ENCODE measurements at regions not wholly inside any gene's neighbourhood (a gene's known extent, or its start where the extent isn't known, plus 50 kb on each side); places are given as distances from the start of the nearest gene placed in this dataset.

- H2BK5ac ChIP-seq (ENCODE audit: low read depth, low read length): no peak overlapping the region
- no peak for DNase-seq (ENCODE audit: low read depth in 1 of 2, low spot score in 2 of 2)
- H4K91ac ChIP-seq (replicated peaks; ENCODE audit: insufficient read length, low read length): no peak overlapping the region
- no peak overlapping the region for H3K4me3 ChIP-seq (ENCODE audit: extremely low read depth in 1 of 4, insufficient read depth in 2 of 4, low read depth in 3 of 4, low read length in 4 of 4)
- H3K4me1 ChIP-seq (replicated peaks in 1 of 4; ENCODE audit: control insufficient read depth in 3 of 4, insufficient read depth in 4 of 4, low read length in 3 of 4): no peaks in the 10 kb centered on the region
- H3K23me2 ChIP-seq (ENCODE audit: low read depth, low read length): no peaks in the 10 kb centered on the region
- no peak overlapping the region for H3K4ac ChIP-seq (replicated peaks; ENCODE audit: insufficient read length, low read depth, low read length)
- no peak for FAIRE-seq
- H4K5ac ChIP-seq (ENCODE audit: insufficient read length, low read depth, low read length): no peak overlapping the region
- H3K79me2 ChIP-seq (ENCODE audit: control insufficient read depth in 1 of 2, insufficient read depth in 2 of 2, low read length in 2 of 2): 0 out of 4 replicates have a peak, but pooled peaks cover 0 to 3% of the 10 kb centered on the region in 2 experiments
- H3K9me3 ChIP-seq (ENCODE audit: insufficient read depth in 2 of 2, low read depth in 1 of 2, low read length in 1 of 2): peaks cover 0 to 6% of the 10 kb centered on the region in 2 experiments; a peak in 2 of 4 replicates
- H4K8ac ChIP-seq (ENCODE audit: extremely low read depth, insufficient read depth, low read length): no peak overlapping the region
- CTCF ChIA-PET (ENCODE audit: partially characterized antibody): no interaction called here
- H2BK15ac ChIP-seq (ENCODE audit: low read length): no peak overlapping the region
- H3K27ac ChIP-seq (ENCODE audit: low read depth, low read length): no peak overlapping the region
- H2AK5ac ChIP-seq (ENCODE audit: low read depth, low read length): no peak overlapping the region
- H3K9ac ChIP-seq (replicated peaks in 1 of 4; ENCODE audit: extremely low read depth in 1 of 4, low read depth in 3 of 4, low read length in 3 of 4): no peak overlapping the region
- no peak overlapping the region for H3K18ac ChIP-seq (ENCODE audit: extremely low read depth, low read length)
- H2AFZ ChIP-seq (ENCODE audit: low read length): no peak overlapping the region
- H3K79me1 ChIP-seq (ENCODE audit: low read depth, low read length): no peaks in the 10 kb centered on the region
- POLR2A ChIA-PET (ENCODE audit: partially characterized antibody): no interaction called here
- TF ChIP-seq ZNF274 (IDR thresholded peaks at IDR 0.05; ENCODE audit: borderline replicate concordance, extremely low read depth, low read length) (no peak), HDAC6 (IDR thresholded peaks at IDR 0.05; ENCODE audit: low read depth, low read length) (no peak)
- no peak overlapping the region for H3K56ac ChIP-seq (replicated peaks; ENCODE audit: insufficient read length, low read depth, low read length)
- no peak overlapping the region for H2BK12ac ChIP-seq (ENCODE audit: low read depth, low read length)
- no peaks in the 10 kb centered on the region for H4K20me1 ChIP-seq (replicated peaks in 1 of 2; ENCODE audit: control insufficient read depth in 1 of 2, insufficient read depth in 2 of 2, low read length in 2 of 2)
- H3K14ac ChIP-seq (ENCODE audit: insufficient read length): no peak overlapping the region
- H2BK20ac ChIP-seq (ENCODE audit: low read length): no peak overlapping the region
- H3K23ac ChIP-seq (ENCODE audit: insufficient read length): no peak overlapping the region
- 75% methylated on average over 1 of the region's 1 CpG; no CpG with 5 or more reads in 1 of the 2 experiments for WGBS, 2 experiments (ENCODE audit: extremely low coverage in 1 of 2, insufficient coverage in 1 of 2, insufficient read length in 1 of 2, insufficient replicate concordance in 2 of 2, low coverage in 1 of 2, low lambda C conversion rate in 2 of 2, missing lambda C conversion rate in 1 of 2)
- no peak overlapping the region for H2BK120ac ChIP-seq (replicated peaks; ENCODE audit: low read depth, low read length)
- H3K4me2 ChIP-seq (ENCODE audit: insufficient read depth in 1 of 2, low read depth in 2 of 2, low read length in 2 of 2): no peak overlapping the region
- no peaks in the 10 kb centered on the region for H3K27me3 ChIP-seq (replicated peaks in 1 of 4; ENCODE audit: control insufficient read depth in 3 of 4, extremely low read depth in 1 of 4, insufficient read depth in 3 of 4, low read length in 3 of 4)
- H3K36me3 ChIP-seq (ENCODE audit: control insufficient read depth in 2 of 4, insufficient read depth in 4 of 4, low read length in 3 of 4): peaks cover 0 to 2% (median 0%) of the 10 kb centered on the region in 4 experiments; a peak in 1 of 8 replicates
These were observed 410.6 kb downstream of the ZFHX3 start for GRCh38 chr16:72637306-72637705.
